KMS-11 (cell line): ENCODE measurements at regions not wholly inside any gene's neighbourhood (a gene's known extent, or its start where the extent isn't known, plus 50 kb on each side); places are given as distances from the start of the nearest gene placed in this dataset.
"Not testable (repeated sequence)": the region's sequence is repeated elsewhere in the genome, so short reads cannot be mapped to it uniquely, and the experiment has no call there.

Experiments used
- H2AFZ ChIP-seq: fragments of 200-600 bp; sonication (generic); 2 replicates; pipeline ENCODE4 v1.6.1; 2016; ENCODE audit warnings: antibody characterized with exemption, mixed run types, low read depth
- H3K27ac ChIP-seq: fragments of 200-600 bp; sonication (generic); 2 replicates; pipeline ENCODE4 v1.6.1; 2016; ENCODE audit warnings: mild to moderate bottlenecking, mixed run types
- H3K27me3 ChIP-seq: fragments of 200-600 bp; sonication (generic); 2 replicates; pipeline ENCODE4 v1.6.1; 2017; ENCODE audit warnings: mild to moderate bottlenecking, low read depth, mixed run types, moderate library complexity; ENCODE audit not compliant: insufficient read depth
- H3K36me3 ChIP-seq: fragments of 200-600 bp; sonication (generic); 2 replicates; pipeline ENCODE4 v1.6.1; 2017; ENCODE audit warnings: mild to moderate bottlenecking, mixed run types; ENCODE audit not compliant: insufficient read depth
- H3K4me1 ChIP-seq: fragments of 200-600 bp; sonication (generic); 2 replicates; pipeline ENCODE4 v1.6.1; 2016; ENCODE audit warnings: mild to moderate bottlenecking, low read depth, mixed run types; ENCODE audit not compliant: poor library complexity, severe bottlenecking
- H3K4me2 ChIP-seq: fragments of 200-600 bp; sonication (generic); 2 replicates; pipeline ENCODE4 v1.7.0; 2016; ENCODE audit warnings: mild to moderate bottlenecking, mixed run types
- H3K4me3 ChIP-seq: fragments of 200-600 bp; sonication (generic); IDR thresholded peaks from 2 replicates; pipeline ENCODE4 v1.6.1; 2017; ENCODE audit warnings: low read depth, low read length, mixed read lengths; ENCODE audit not compliant: insufficient read depth
- H3K79me2 ChIP-seq: fragments of 200-600 bp; sonication (generic); 2 replicates; pipeline ENCODE4 v1.6.1; 2016; ENCODE audit warnings: low read depth, mixed run types; ENCODE audit not compliant: insufficient read depth
- H3K9ac ChIP-seq: fragments of 200-600 bp; sonication (generic); 2 replicates; pipeline ENCODE4 v1.6.1; 2016; ENCODE audit warnings: mild to moderate bottlenecking, mixed run types
- H4K20me1 ChIP-seq: fragments of 200-600 bp; sonication (generic); 2 replicates; pipeline ENCODE4 v1.6.1; 2016; ENCODE audit warnings: mild to moderate bottlenecking, mixed run types; ENCODE audit not compliant: insufficient read depth
- TF ChIP-seq, protein P1 (sequence below): fragments of 200-600 bp; sonication (generic); conservative IDR thresholded peaks from 2 replicates; pipeline ENCODE4 v1.6.1; 2017; ENCODE audit warnings: low read depth, mild to moderate bottlenecking, antibody characterized with exemption, low read length, moderate library complexity, mixed read lengths

DNA sequence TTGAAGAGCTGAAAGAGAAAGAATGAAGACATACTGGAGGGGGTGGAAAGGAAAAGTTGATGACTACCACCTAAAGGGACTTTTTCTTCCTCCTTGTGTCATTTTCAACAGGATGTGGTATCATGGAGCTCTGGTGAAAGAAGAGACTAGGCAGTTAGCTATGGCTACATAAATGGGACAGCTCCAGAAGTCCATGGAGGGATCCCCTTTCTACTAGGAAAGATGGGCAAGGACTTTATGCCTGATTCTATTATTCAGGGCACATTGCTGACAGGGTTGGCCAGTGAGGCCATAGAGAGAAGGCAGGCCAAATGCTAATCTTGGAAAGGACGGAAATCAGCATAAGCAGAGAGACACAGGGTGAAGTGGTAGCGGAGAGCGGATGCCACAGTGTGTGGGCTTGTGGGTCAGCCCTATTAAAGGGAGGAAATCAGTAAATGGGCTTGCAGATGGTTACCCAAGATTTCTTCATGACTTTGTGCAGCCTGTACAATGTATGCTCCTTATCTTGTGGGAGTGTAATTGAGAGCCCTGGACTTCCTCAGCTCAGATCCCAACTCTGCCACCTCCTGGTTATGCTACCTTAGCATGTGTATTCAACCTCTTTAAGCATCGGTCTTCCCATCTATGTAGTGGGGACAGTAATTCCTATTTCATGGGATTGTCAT lies 77.4 kb upstream of the TMEM170B start:
- TF ChIP-seq, protein P1, sequence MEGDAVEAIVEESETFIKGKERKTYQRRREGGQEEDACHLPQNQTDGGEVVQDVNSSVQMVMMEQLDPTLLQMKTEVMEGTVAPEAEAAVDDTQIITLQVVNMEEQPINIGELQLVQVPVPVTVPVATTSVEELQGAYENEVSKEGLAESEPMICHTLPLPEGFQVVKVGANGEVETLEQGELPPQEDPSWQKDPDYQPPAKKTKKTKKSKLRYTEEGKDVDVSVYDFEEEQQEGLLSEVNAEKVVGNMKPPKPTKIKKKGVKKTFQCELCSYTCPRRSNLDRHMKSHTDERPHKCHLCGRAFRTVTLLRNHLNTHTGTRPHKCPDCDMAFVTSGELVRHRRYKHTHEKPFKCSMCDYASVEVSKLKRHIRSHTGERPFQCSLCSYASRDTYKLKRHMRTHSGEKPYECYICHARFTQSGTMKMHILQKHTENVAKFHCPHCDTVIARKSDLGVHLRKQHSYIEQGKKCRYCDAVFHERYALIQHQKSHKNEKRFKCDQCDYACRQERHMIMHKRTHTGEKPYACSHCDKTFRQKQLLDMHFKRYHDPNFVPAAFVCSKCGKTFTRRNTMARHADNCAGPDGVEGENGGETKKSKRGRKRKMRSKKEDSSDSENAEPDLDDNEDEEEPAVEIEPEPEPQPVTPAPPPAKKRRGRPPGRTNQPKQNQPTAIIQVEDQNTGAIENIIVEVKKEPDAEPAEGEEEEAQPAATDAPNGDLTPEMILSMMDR, result no peak
- H3K4me3 ChIP-seq, result no peak overlapping the region
- no peaks in the 10 kb centered on the region for H3K27me3 ChIP-seq
- no peak overlapping the region for H3K9ac ChIP-seq
- no peaks in the 10 kb centered on the region for H3K36me3 ChIP-seq
- no peaks in the 10 kb centered on the region for H3K4me1 ChIP-seq
- H3K4me2 ChIP-seq, result no peak overlapping the region
- no peaks in the 10 kb centered on the region for H3K79me2 ChIP-seq
- H4K20me1 ChIP-seq, result no peaks in the 10 kb centered on the region
- no peak overlapping the region for H3K27ac ChIP-seq
- H2AFZ ChIP-seq, result no peak overlapping the region

DNA sequence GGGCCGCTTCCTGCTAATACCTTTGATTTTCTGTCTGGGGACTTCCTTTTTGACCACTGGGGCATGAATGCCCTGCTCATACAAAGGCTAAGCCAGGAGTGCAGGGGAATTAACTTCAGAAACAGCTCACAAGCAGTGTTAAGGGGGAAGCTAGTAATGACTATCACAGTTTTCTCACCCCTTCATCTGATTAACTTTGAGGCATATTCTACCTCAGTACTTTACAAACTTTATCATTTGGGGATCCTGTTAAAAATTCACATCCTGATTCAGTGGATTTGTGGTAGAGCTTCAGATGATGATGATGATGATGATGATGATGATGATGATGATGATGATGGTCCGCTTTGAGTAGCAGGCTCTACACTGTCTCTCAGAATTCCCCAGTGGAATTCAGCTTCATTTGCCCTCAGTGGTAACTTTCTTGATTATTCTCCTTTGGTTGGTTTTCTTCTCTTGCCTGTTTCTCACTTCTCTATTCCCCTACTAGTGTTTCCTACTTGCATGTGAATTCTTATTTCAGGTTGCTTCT lies 78.4 kb upstream of the TMEM170B start:
- Histone ChIP-seq H3K27me3 (no peaks in the 10 kb centered on the region), H3K4me3 (no peak overlapping the region), H4K20me1 (no peaks in the 10 kb centered on the region), H3K36me3 (no peaks in the 10 kb centered on the region), H3K79me2 (no peaks in the 10 kb centered on the region), H3K4me1 (no peaks in the 10 kb centered on the region), H3K9ac (no peak overlapping the region), H3K27ac (no peak overlapping the region), H2AFZ (no peak overlapping the region), H3K4me2 (no peak overlapping the region)
- TF ChIP-seq, protein P1, result no peak

DNA sequence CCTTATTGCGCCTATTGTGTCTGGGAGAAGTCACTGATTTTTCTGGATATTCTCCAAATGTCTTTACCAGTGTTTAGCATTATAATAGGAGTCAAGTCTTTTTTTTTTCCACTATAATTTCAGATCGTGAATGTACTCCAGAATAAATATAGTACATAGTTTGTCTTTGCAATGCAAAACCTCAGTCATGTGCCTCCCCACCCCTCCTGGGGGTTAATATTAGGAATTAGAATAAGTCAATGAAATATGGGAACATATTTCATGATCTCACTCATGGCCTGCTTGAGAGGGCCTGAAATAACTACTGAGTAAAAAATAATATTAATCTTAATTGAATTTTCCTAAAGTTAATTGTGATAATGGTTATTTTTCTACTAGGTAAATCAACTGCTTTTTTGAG lies 79.0 kb upstream of the TMEM170B start:
- Histone ChIP-seq H4K20me1 (no peaks in the 10 kb centered on the region), H3K4me1 (no peaks in the 10 kb centered on the region), H3K9ac (no peak overlapping the region), H3K27me3 (no peaks in the 10 kb centered on the region), H3K4me2 (no peak overlapping the region), H3K4me3 (no peak overlapping the region), H2AFZ (no peak overlapping the region), H3K79me2 (no peaks in the 10 kb centered on the region), H3K27ac (no peak overlapping the region), H3K36me3 (no peaks in the 10 kb centered on the region)
- TF ChIP-seq, protein P1, result no peak

DNA sequence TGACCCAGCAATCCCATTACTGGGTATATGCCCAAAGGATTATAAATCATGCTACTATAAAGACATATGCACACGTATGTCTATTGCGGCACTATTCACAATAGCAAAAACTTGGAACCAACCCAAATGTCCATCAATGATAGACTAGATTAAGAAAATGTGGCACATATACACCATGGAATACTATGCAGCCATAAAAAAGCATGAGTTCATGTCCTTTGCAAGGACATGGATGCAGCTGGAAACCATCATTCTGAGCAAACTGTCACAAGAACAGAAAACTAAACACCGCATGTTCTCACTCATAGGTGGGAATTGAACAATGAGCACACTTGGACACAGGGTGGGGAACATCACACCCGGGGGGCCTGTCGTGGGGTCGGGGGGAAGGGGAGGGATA lies 80.1 kb upstream of the TMEM170B start:
- not testable (repeated sequence) for H3K4me1 ChIP-seq

DNA sequence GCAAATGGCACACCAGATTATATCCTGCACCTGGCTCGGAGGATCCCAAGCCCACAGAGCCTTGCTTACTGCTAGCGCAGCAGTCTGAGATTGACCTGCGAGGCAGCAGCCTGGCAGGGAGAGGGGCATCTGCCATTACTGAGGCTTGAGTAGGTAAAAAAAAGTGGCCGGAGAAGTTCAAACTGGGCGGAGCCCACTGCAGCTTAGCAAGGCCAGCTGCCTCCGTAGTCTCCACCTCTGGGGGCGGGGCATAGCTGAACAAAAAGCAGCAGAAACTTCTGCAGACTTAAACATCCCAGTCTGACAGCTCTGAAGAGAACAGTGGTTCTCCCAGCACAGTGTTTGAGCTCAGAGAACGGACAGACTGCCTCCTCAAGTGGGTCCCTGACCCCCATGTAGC lies 85.4 kb upstream of the TMEM170B start:
- H3K79me2 ChIP-seq, H3K4me1 ChIP-seq, H2AFZ ChIP-seq, H4K20me1 ChIP-seq, H3K4me2 ChIP-seq, H3K27ac ChIP-seq, H3K4me3 ChIP-seq, H3K9ac ChIP-seq, H3K36me3 ChIP-seq, H3K27me3 ChIP-seq: not testable (repeated sequence)

More for the DNA sequence above, 80.1 kb upstream of the TMEM170B start:
- not testable (repeated sequence) for H3K79me2 ChIP-seq, H3K9ac ChIP-seq, H2AFZ ChIP-seq, H4K20me1 ChIP-seq, H3K27me3 ChIP-seq, H3K27ac ChIP-seq, H3K4me3 ChIP-seq, H3K36me3 ChIP-seq, H3K4me2 ChIP-seq
